ENCODE measurements at regions not wholly inside any gene's neighbourhood (a gene's known extent, or its start where the extent isn't known, plus 50 kb on each side); places are given as distances from the start of the nearest gene placed in this dataset.

GRCh38 chr5:73284985-73285384 lies 112.0 kb downstream of the TMEM174 start:
- no peak for DNase-seq

GRCh38 chr5:73284220-73284795 lies 111.3 kb downstream of the TMEM174 start:
- DNase-seq = no peak

- no peak for DNase-seq
Observed at GRCh38 chr5:73282923-73283322, 109.9 kb downstream of the TMEM174 start.

- no peak for DNase-seq
Observed at GRCh38 chr5:73282383-73282782, 109.4 kb downstream of the TMEM174 start.

GRCh38 chr5:73280821-73281746 lies 108.1 kb downstream of the TMEM174 start:
- no peak for DNase-seq

GRCh38 chr5:73280386-73280785 lies 107.4 kb downstream of the TMEM174 start:
- no peak for DNase-seq

- DNase-seq = no peak
Observed at GRCh38 chr5:73279805-73280204, 106.8 kb downstream of the TMEM174 start.

- DNase-seq = no peak
Observed at GRCh38 chr5:73278693-73279092, 105.7 kb downstream of the TMEM174 start.

GRCh38 chr5:73274881-73275663 lies 102.1 kb downstream of the TMEM174 start:
- no peak for DNase-seq

- DNase-seq = no peak
Observed at GRCh38 chr5:73274121-73274520, 101.1 kb downstream of the TMEM174 start.

- no peak for DNase-seq
Observed at GRCh38 chr5:73273379-73274050, 100.5 kb downstream of the TMEM174 start.

GRCh38 chr5:73272351-73272750 lies 99.4 kb downstream of the TMEM174 start:
- DNase-seq = no peak

- no peak for DNase-seq
Observed at GRCh38 chr5:73268826-73269225, 95.8 kb downstream of the TMEM174 start.

GRCh38 chr5:73267766-73268435 lies 94.9 kb downstream of the TMEM174 start:
- DNase-seq = no peak

GRCh38 chr5:73266925-73267765 lies 94.2 kb downstream of the TMEM174 start:
- DNase-seq = no peak

GRCh38 chr5:73266176-73266738 lies 93.3 kb downstream of the TMEM174 start:
- no peak for DNase-seq

GRCh38 chr5:73265641-73266040 lies 92.6 kb downstream of the TMEM174 start:
- no peak for DNase-seq

- DNase-seq = no peak
Observed at GRCh38 chr5:73264631-73265030, 91.6 kb downstream of the TMEM174 start.

- DNase-seq = no peak
Observed at GRCh38 chr5:73263001-73263710, 90.2 kb downstream of the TMEM174 start.

- DNase-seq = no peak
Observed at GRCh38 chr5:73256862-73257261, 83.9 kb downstream of the TMEM174 start.
